Liver (tissue), 3 donors: ENCODE measurements at regions not wholly inside any gene's neighbourhood (a gene's known extent, or its start where the extent isn't known, plus 50 kb on each side); places are given as distances from the start of the nearest gene placed in this dataset.

Experiments used
- HNF4G ChIP-seq: IDR thresholded peaks from 2 replicates; pipeline ENCODE4 v1.6.1; 2016; ENCODE audit warnings: antibody characterized with exemption
- REST ChIP-seq: IDR thresholded peaks from 2 replicates; pipeline ENCODE4 v1.6.1; 2016; ENCODE audit warnings: antibody characterized with exemption, mild to moderate bottlenecking
- RXRA ChIP-seq, 2 donors: IDR thresholded peaks; 2 replicates each; pipeline ENCODE4 v1.6.1; 2017 to 2018; ENCODE audit warnings: antibody characterized with exemption in 2 of 2, mild to moderate bottlenecking in 1 of 2
- TAF1 ChIP-seq: conservative IDR thresholded peaks from 2 replicates; pipeline ENCODE4 v1.6.1; 2016; ENCODE audit warnings: antibody characterized with exemption, mild to moderate bottlenecking
- YY1 ChIP-seq: IDR thresholded peaks from 2 replicates; pipeline ENCODE4 v1.6.1; 2016; ENCODE audit warnings: antibody characterized with exemption, mild to moderate bottlenecking
- TF ChIP-seq, protein P1 (sequence below): fragments of 150-350 bp; IDR thresholded peaks from 2 replicates; pipeline ENCODE4 v1.5.1; 2017; ENCODE audit warnings: improper control_type of control experiment, low read depth, low read length; ENCODE audit not compliant: missing input control
- TF ChIP-seq, protein P2 (sequence below): IDR thresholded peaks from 2 replicates; pipeline ENCODE4 v1.6.1; 2016; ENCODE audit warnings: antibody characterized with exemption
- TF ChIP-seq, protein P3 (sequence below): IDR thresholded peaks from 2 replicates; pipeline ENCODE4 v1.6.1; 2016; ENCODE audit warnings: antibody characterized with exemption
- donor health status: healthy.
- donor health status: healthy.

GRCh38 chr18:65227970-65228369 is 522.8 kb upstream of the CDH7 start:
- TF ChIP-seq, protein P1, sequence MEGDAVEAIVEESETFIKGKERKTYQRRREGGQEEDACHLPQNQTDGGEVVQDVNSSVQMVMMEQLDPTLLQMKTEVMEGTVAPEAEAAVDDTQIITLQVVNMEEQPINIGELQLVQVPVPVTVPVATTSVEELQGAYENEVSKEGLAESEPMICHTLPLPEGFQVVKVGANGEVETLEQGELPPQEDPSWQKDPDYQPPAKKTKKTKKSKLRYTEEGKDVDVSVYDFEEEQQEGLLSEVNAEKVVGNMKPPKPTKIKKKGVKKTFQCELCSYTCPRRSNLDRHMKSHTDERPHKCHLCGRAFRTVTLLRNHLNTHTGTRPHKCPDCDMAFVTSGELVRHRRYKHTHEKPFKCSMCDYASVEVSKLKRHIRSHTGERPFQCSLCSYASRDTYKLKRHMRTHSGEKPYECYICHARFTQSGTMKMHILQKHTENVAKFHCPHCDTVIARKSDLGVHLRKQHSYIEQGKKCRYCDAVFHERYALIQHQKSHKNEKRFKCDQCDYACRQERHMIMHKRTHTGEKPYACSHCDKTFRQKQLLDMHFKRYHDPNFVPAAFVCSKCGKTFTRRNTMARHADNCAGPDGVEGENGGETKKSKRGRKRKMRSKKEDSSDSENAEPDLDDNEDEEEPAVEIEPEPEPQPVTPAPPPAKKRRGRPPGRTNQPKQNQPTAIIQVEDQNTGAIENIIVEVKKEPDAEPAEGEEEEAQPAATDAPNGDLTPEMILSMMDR: no peak
- TF ChIP-seq TAF1 (no peak), RXRA (IDR thresholded peaks at IDR 0.05) (no peak), YY1 (no peak), HNF4G (no peak), REST (no peak)
- TF ChIP-seq, protein P2, sequence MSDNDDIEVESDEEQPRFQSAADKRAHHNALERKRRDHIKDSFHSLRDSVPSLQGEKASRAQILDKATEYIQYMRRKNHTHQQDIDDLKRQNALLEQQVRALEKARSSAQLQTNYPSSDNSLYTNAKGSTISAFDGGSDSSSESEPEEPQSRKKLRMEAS: no peak
- TF ChIP-seq, protein P3, sequence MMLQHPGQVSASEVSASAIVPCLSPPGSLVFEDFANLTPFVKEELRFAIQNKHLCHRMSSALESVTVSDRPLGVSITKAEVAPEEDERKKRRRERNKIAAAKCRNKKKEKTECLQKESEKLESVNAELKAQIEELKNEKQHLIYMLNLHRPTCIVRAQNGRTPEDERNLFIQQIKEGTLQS: no peak
